ENCODE measurements at regions not wholly inside any gene's neighbourhood (a gene's known extent, or its start where the extent isn't known, plus 50 kb on each side); places are given as distances from the start of the nearest gene placed in this dataset.

- 95% methylated on average over 10 of the region's 17 CpGs; no CpG with 5 or more reads in 1 of the 2 experiments for WGBS, 2 experiments (ENCODE audit: extremely low coverage in 2 of 2, insufficient read length in 1 of 2)
- no peak overlapping the region for H2BK120ac ChIP-seq (ENCODE audit: low read depth, low read length)
- POLR2A ChIA-PET (ENCODE audit: unreplicated experiment), result no interaction called here
These were observed 78.0 kb downstream of the MYEOV start for GRCh38 chr11:69371731-69372588.

More at GRCh38 chr11:69371731-69372588, 78.0 kb downstream of the MYEOV start:
- Histone ChIP-seq H3K56ac (ENCODE audit: extremely low read depth, insufficient read depth, low read length) (no peak overlapping the region), H3K27me3 (ENCODE audit: control insufficient read depth, insufficient read depth, low read length) (no peaks in the 10 kb centered on the region), H3K9me3 (ENCODE audit: control insufficient read depth, insufficient read depth, low read length) (peaks cover 10% of the 10 kb centered on the region), H3K27ac (ENCODE audit: insufficient read depth, low read length) (no peak overlapping the region), H2BK15ac (ENCODE audit: low read depth, low read length) (no peak overlapping the region), H3K9me1 (ENCODE audit: insufficient read depth, low read length) (peaks cover 9% of the 10 kb centered on the region; the same call in 1 of the 2 replicates), H3K4me1 (ENCODE audit: control insufficient read depth, insufficient read depth, low read length) (peaks cover 5% of the 10 kb centered on the region), H3K4me3 (ENCODE audit: insufficient read depth, low read depth, low read length) (no peak overlapping the region), H4K91ac (ENCODE audit: insufficient read depth, low read depth, low read length) (no peak overlapping the region), H3K4ac (ENCODE audit: low read depth, low read length) (no peak overlapping the region), H4K20me1 (ENCODE audit: insufficient read depth, low read length) (no peaks in the 10 kb centered on the region), H3K18ac (ENCODE audit: low read depth, low read length) (no peak overlapping the region), H3K23ac (ENCODE audit: low read depth, low read length) (no peak overlapping the region), H4K5ac (ENCODE audit: low read depth, low read length) (no peak overlapping the region), H3K79me1 (ENCODE audit: low read depth in 1 of 2, low read length in 2 of 2) (no peaks in the 10 kb centered on the region), H2AK9ac (replicated peaks; ENCODE audit: low read depth, low read length, poor library complexity) (no peak overlapping the region), H2BK5ac (ENCODE audit: low read depth, low read length, poor library complexity, severe bottlenecking) (no peak overlapping the region), H3K36me3 (ENCODE audit: control insufficient read depth, insufficient read depth, low read length) (no peaks in the 10 kb centered on the region), H3K9ac (ENCODE audit: low read depth, low read length) (no peak overlapping the region), H2AFZ (replicated peaks; ENCODE audit: low read length, poor library complexity) (no peak overlapping the region), H2AK5ac (ENCODE audit: low read depth, low read length) (no peak overlapping the region), H3K14ac (replicated peaks; ENCODE audit: low read depth, low read length) (no peak overlapping the region), H2BK20ac (ENCODE audit: low read depth, low read length) (no peak overlapping the region), H3K4me2 (ENCODE audit: low read depth, low read length) (no peak overlapping the region), H4K8ac (ENCODE audit: low read depth in 2 of 2, low read length in 2 of 2) (no peak overlapping the region)
- no peak for TF ChIP-seq CHD1 (IDR thresholded peaks at IDR 0.05; ENCODE audit: low read depth, low read length)
- TF ChIP-seq MAFK (IDR thresholded peaks at IDR 0.05; ENCODE audit: low read depth, low read length), result no peak
- CTCF ChIA-PET, result no interaction called here
- no TSS peak for BruUV-seq (replicated peaks)
- ATAC-seq (ENCODE audit: low read depth), result no peak
- in situ Hi-C loops (cut with MboI; ENCODE audit: low sequenced_read_pairs) (no loop called here), dilution Hi-C loops (cut with HindIII; ENCODE audit: low sequenced_read_pairs, unreplicated experiment) (no loop called here), intact Hi-C loops (cut with micrococcal nuclease) (no loop called here)
- no peak for DNase-seq

All from IMR-90 (cell line).